Occipital lobe (tissue), 1 donor: ENCODE measurements at regions not wholly inside any gene's neighbourhood (a gene's known extent, or its start where the extent isn't known, plus 50 kb on each side); places are given as distances from the start of the nearest gene placed in this dataset.
"Not testable (repeated sequence)": the region's sequence is repeated elsewhere in the genome, so short reads cannot be mapped to it uniquely, and the experiment has no call there.

Experiments
- DNase-seq: peaks from one replicate; lab custom pipeline; 2025; lab: John Stamatoyannopoulos, UW

DNA sequence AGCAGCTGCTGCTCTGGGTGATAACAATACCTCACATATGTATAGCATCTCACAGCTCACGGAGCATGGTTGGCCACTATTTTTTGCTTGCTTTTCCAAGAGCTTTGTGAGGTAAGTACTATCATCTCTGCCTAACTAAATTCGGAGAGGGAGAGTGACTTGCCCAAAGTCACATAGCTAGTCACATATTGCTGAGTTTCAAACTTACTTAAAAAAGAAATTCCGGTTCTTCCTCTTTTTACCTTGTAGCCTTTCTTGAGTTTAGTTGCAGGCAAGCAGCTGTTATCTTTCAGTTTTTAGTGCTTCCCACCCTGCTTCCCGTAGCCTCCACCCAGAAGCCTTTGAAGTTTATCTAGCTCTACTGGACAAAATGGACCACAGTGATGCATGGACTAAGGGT is 309.2 kb downstream of the PDCD6IP start:
- no peak for DNase-seq

DNA sequence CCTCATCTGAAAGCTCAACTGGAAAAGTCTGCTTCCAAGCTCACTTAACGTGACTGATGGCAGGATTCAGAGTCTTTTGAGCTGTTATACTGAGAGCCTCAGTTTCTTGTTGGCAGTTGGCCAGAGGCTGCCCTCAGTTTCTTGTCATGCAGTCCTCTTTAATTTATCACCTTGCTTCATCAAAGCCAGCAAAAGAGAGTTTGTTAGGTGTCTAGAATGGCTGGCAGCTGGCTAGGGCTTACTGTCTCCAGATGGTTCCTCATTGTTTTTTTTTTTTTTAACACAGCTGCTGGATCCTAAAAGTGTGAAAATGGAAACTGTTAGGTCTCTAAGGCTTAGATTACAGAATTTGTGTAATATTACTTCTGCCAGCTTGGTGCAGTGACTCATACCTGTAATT is 310.6 kb downstream of the PDCD6IP start:
- DNase-seq = no peak

DNA sequence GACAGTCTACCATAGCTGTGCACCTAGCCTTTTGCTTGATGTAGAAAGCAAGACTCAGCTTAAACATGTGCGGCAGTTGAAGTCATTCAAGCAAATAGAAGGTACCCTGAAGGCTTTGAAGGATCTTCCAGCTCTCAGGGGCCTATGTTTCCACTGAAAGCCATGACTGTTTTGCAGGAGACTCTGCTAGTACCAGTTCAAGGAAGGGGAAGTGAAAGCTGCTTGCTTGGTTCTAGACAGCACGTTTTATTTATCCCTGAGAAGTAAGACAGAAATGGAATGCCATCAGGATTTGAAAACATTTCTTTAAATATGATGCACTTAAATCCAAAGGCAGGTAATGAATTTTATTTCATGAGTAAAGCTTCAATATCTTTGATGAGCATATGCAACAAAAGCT is 311.4 kb downstream of the PDCD6IP start:
- no peak for DNase-seq

DNA sequence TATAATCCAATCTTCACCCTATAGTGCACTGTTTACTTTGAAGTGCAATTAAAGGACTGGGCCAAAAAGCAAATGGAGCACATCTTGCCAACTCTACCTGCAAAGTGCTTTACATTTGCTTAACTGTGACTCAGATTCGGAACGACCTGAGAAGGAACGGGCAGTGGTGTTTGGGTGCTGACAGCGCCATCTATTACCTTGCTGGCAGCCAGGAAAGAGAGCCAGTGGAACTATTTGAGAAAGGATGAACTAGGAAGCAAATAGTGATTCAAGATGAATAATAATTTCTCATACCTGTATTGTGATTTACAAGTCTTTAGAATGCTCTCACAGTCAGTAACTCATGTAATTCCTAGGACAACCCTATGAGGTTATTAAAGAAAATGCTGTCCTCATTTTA is 312.9 kb downstream of the PDCD6IP start:
- DNase-seq = no peak

DNA sequence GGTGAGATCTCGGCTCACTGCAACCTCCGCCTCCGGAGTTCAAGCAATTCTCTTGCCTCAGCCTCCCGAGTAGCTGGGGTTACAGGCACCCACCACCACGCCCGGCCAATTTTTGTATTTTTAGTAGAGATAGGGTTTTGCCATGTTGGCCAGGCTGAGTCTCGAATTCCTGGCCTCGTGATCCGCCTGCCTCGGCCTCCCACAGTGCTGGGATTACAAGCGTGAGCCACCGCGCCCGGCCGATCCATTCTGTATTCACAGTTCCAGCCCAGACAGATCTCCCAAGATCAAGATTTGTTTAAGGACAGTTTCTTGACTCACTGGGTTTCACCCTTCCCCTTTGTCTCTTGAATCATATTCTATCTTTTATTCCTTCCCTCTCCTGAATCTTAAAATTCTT is 313.8 kb downstream of the PDCD6IP start:
- DNase-seq = not testable (repeated sequence)

DNA sequence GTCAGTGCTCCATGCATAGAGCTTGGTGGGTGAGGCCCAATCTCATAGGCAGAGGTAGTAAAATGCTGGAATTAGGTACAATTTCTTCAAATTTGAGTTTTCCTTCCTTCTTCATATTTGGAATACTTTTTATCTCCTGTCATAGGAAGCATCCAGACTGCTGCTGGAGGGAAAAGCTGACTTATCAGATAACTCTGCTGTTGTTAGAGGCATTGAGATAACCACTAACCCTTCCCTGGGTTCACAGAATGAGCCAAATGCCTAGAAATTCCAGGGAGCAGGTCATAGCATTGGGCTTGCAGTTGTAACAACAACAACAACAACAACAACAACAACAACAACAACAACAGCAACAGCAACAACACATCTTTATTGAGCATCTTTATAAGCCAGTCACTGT is 332.7 kb downstream of the PDCD6IP start:
- no peak for DNase-seq

DNA sequence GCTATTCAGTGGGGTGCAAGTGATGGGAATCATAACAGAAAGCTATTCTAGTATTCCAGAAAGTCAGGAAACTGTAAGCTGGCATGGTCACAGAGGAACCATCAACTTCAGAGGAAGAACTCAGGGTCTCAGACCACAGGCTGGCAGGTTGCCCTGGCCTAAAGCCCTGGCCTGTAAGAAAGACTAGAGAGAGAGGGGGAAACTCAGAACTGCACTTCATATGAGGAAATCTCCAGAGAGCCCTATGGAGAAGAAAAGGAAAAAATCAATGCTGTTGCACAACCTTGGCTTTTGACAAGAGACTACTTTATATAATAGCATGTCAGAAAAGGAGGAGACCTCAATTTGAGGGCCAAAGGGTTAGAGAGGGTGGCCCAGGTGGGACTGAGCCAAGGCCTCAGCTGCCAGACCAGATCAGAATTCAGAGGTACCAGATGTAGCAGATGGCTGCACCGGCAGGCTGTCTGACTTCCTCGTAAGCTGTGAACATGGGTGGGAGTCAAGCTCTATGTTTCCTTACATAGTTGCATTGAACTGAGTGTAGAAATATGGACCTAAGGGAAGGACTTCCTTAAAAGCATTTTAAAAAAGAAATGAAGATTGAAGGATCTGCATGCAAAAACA is 333.8 kb downstream of the PDCD6IP start:
- no peak for DNase-seq

DNA sequence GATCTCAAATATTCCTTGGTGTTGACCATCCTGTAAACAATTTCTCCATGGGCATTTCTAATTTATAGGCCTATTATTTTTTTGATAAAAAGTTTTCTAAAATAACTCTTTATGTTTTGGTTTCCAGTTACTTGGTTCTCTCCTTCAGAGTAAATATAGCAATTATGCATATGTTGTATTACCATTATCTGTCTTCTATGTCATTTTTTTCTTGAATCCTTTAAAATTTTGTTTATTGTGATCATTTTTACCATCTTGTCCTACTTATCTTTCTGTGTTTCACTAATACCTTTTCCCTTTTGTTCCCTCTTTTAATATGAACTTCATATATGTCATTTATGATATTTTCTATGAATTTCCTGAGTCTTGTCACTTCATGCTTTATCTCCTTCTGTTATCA is 341.1 kb downstream of the PDCD6IP start:
- DNase-seq = no peak

DNA sequence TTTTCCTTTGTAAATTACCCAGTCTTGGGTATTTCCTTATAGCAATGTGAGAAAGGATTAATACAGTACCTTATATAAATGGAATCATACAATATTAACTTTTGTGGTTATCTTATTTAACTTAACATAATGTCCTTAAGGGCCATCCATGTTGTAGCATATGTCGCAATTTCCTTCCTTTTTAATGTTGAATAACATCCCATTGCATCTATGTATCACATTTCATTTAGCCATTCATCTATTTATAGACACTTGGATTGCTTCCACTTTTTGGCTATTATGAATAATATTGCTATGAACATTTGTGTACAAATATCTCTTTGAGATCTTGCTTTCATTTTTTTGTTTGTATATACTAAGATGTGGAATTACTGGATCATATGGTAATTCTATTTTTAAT is 342.2 kb downstream of the PDCD6IP start:
- DNase-seq = no peak

DNA sequence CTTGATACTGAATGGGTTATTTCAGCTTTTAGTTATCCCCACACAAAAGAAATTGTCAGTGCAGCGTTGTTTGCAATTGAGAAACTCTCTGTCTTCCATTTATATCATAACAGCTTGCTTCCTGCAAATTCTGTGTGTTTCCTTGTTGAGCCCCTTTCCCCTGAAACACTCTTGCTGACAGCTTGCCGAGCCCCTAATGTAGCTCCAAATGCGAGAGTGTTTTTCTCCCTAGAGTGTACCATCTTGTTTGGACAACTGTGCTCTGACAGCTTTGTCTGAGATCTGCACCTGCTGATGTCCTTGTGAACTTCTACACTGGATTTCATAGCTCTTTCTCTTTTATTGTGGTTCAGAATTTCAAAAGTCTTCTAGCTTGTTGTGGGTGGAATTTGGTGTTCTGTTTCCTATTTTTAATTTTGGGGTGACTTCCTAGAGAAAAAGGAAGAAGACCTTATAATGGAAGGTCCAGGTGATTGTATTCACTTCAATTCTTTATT is 343.5 kb downstream of the PDCD6IP start:
- DNase-seq = no peak

DNA sequence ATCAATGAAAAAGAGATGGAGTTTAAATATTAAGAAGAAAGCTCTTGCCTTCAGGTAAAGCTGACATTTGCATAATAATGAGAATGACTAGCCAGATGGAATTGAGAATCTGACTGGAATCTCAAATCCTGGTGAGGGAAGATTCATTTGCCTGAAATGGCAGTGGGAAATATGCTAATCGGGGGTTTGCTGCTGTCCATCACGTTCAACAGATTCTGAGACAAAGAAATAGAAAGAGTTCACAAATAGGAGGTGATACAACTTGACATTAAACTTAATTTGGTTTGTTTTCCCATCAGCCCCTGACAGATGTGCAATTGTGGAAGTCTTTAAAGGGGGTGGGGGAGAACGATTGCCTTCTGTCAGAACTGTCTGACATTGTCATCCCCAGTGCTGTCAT is 347.4 kb downstream of the PDCD6IP start:
- DNase-seq = no peak

DNA sequence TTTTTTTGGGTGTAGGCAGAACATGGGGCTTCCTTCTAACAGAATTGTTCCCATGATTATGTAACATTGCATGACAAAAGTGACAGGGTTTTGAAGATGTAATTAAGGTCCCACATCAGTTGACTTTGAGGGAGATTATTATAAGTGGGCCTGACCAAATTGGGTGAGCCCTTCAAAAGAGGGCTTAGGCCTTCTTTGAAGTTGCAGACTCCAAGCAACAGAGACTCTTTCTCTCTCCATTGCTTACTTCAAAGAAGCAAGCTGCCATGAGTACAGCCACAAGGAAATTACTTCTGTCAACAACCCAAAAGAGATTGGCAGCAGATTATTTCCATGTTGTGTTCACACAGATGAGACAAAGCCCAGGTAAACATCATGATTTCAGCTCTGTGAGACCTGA is 348.2 kb downstream of the PDCD6IP start:
- DNase-seq = no peak

DNA sequence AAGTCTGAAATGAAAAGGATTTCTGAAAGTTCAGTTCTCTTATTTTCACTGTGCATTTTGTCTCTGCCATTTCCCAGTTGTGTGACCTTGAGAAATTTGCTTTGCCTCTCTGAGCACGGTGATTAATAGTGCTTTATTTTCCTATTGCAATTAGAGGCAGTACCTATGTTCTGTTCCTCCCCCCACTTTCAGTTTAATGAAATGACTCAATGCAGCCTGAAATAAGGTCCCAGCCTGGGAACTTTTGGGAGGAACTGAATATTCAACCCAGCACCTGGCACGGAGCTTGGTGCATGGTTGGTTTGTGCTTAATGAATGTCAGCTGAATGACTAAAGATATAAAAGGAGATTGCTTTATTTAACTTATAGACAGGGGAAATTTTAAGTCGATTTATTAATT is 352.6 kb downstream of the PDCD6IP start:
- DNase-seq = no peak

DNA sequence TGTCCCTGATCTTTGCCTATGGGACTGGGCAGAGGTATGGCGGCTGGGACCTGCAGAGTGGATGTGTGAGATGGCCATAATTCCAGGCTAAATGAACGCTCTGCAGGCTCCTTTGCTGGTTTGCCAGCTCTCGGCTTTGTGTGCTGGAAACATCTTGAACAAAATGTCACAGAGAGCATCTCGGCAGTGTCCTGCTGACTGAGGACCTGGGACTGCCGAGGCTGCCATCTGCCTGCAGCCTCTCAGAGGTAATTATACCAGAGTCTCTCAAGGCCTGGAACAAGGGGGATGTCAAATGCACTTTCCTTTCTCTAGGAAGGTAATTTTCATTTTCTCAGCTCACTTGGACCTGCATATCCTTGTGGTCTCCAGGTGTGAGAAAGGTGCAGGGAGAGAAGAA is 354.2 kb downstream of the PDCD6IP start:
- no peak for DNase-seq

DNA sequence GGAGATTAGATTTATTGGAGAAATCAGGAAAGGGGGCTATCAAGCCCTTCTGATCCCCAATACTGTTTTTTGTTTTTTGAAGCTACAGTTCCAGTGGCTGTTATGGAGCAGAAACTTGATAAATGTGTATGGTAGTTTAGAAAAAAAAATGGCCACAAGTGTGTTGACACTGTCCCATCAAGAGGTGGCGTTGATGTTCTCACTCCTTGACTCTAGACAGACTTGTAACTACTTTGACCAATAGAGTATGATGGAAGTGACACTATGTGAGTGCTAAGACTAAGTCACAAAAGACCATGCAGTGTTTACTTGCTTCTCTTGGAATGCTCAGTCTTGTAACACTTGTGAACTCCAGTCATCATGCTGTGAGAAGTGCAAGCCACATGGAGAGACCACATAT is 356.7 kb downstream of the PDCD6IP start:
- no peak for DNase-seq

DNA sequence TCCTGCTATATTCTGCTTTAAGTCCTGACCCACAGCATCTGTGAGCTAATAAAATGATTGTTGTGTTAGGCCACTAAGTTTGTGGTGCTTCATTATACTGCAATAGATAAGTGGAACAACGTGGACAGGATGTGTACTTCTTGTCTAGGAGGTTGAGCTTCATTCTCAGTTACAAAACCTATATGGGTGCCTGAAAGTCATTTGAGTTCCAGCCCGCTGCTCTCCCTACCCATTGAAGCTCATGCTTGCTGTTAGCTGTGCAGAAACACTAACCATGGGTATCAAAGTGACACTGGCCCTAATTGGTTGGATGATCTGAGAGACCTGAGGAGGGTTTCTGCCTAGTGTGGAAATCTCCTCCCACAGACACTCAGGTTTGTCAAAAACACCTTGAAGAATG is 357.2 kb downstream of the PDCD6IP start:
- DNase-seq = no peak

DNA sequence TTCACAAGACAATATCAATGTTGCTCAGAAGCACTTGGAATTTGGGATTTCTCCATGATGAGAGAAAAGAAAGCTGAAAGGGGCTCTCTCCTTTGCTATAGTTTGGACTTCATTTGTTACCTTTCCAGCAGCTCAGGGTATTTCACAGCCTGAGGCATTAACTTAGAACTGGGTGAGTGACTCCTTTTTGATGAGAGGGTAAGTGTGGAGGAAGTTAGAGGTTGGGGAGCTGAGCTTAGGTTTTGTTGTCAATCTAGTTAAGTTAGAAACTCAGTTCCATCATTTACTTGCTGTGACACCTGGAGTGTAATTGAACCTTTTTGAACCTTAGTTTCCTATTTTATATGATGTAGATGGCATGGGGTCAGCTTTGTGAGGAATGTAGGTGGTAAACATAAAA is 359.1 kb downstream of the PDCD6IP start:
- no peak for DNase-seq

DNA sequence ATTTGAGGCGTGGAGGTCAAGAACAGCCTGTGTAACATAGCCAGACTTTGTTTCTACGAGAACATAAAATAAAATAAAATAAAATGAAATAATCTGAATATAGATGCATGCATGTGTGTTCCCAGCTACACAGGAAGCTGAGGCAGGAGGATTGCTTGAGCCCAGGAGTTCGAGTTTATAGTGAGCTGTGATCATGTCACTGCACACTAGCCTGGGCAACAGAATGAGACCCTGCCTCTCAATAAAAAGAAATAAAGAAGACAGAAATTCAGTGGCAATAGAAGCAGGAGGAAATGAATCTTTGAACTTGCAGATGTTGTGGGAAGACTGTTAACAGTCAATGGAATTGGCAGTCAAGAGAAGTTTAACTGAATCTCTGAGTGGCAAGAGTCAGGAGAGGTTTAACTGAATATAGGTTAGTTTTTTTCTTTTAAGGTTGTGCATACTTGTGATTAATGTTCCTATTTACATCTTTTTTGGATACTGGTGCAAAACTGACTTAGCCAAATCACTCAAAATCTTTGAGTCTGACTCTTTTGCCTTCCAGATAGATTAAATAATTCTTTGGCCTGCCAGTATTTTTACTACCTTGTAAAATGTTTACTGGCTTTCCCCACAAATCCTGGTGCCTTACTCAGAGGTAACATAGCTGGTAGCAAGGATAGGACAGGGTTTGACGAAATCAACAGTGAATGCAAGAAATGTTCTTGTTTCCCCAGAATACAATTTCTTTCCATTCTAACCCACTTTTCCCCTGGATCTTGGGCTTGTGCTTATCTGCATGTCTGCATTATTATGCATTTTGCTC is 361.4 kb downstream of the PDCD6IP start:
- no peak for DNase-seq

DNA sequence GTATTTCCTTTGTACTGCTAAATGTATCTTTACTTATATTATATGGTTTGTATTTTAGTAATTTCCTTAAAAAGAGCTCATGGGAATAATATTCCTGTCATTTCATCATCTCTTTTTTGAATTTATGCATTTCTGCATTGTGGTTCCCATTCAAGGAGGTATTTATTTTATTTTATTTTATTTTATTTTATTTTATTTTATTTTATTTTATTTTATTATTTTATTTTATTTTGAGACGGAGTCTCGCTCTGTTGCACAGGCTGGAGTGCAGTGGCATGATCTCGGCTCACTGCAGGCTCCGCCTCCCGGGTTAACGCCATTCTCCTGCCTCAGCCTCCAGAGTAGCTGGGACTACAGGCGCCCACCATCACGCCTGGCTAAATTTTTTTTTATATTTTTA is 371.2 kb downstream of the PDCD6IP start:
- DNase-seq = not testable (repeated sequence)

DNA sequence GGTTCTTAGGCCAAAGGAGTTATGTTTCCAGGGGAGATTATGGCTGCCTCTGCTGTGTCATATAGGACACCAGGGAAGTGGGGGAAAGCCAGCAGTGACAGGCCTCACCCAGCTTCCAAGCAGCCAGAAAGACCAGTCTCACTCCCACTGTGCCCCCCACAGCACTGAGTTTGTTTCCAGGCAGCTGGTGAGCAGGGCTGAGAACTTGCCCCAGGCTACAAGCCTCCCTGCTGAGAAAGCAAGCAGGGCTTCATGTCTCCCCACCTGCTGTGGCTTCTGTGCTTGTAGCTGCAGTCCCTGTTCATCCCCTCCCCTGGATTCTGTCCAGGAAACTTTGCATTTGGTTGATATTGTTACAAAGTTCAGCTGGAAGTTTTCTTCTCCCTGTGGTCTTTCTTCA is 376.3 kb downstream of the PDCD6IP start:
- DNase-seq = no peak

DNA sequence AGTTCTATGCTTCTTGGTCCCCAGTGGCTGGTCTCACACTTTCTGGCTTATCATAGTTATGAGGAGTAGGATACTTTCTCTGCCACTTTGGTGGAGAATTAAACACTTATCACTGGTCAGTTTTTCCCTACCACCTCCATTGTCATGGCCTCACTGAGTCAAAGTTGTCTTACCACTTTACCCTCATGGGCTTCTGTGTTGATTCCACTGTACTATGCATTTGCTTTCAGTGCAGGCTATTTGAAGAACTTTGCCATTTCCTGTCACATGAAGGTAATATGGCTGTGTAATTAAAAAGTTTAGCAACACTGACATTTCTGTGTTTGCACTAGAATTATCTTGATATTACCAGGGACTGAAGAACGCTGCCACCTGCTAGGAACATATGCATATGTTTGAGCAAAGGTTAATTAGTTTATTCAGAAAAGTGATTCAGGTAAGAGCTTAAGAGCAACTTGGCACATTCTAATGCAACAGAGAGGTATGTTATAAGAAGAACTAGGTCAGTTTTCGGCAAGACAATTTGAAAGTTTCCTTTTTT is 377.3 kb downstream of the PDCD6IP start:
- DNase-seq = no peak

DNA sequence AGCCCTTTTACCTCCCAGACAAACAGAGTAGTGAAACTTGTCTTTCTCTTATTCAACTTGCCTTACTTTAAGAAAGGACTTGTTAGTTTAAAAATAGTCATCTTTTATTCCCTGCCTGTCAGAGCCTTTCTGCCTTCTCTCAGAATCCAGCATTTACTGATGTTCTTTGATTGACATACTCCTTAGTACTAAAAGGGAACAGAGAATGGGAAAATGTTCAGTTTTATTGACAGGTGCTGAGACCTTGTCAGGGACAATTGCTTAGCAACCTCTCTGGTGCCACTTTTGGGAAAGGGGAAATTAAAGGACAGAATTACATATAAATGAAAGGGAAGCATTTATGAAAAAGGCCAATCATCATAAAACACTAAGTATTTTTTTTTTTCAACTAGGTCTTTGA is 378.3 kb downstream of the PDCD6IP start:
- DNase-seq = no peak

DNA sequence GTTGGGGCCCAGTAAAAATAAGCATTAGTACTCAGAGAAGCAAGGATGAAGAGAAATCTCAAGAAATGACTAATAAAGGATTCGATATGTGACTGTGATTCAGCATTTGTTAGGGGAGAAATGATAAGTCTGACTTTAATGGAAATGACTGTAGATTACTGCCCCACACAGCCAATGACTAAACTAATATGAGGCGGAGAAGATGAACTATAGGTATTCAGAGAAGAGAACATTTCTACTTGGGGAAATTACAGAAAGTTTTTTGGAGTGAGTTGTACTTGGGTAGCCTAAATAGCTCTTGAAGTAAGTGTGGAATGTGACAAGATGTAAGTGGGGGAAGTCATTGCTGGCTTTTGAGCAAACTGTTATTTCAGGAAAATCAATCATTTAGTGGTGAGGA is 380.0 kb downstream of the PDCD6IP start:
- no peak for DNase-seq
